SK-N-SH (cell line): ENCODE measurements at regions not wholly inside any gene's neighbourhood (a gene's known extent, or its start where the extent isn't known, plus 50 kb on each side); places are given as distances from the start of the nearest gene placed in this dataset.

Source experiments
- CTCF ChIA-PET: fragments of 300-600, 350-600 bp; formaldehyde crosslinking; extraction: SDS; loops from one replicate; lab custom pipeline; 2021; lab: Yijun Ruan, JAX
- POLR2A ChIA-PET: fragments of 350-600 bp; sonication (Branson Sonifier 250); formaldehyde crosslinking; extraction: SDS; loops from one replicate; lab custom pipeline; 2020; ENCODE audit warnings: antibody characterized with exemption, inconsistent platforms; lab: Yijun Ruan, JAX
- DNase-seq: peaks from one replicate; pipeline ENCODE4 v3.0.0; 2012
- H2AFZ ChIP-seq: fragments of 200-600 bp; sonication (generic); 2 replicates; pipeline ENCODE4 v1.8.1; 2016; ENCODE audit warnings: antibody characterized with exemption, mild to moderate bottlenecking, low read depth
- H3F3A ChIP-seq: fragments of 200-600 bp; sonication (generic); replicated peaks from 2 replicates; pipeline ENCODE3; 2016; ENCODE audit warnings: antibody characterized with exemption, mild to moderate bottlenecking; ENCODE audit not compliant: insufficient read depth
- H3K27ac ChIP-seq, 2 experiments: fragments of 200-500 bp in 1 of 2; fragments of 200-600 bp in 1 of 2; sonication (Bioruptor generic) in 1 of 2; sonication (generic), shearing (Covaris generic) in 1 of 2; 2 replicates each; pipeline versions ENCODE4 v1.5.1 to v1.6.1; 2014 to 2016; ENCODE audit warnings: low read depth in 2 of 2, inconsistent platforms in 1 of 2, low read length in 1 of 2, mild to moderate bottlenecking in 1 of 2, mixed read lengths in 1 of 2
- H3K27me3 ChIP-seq: fragments of 200-600 bp; sonication (generic), shearing (Covaris generic); 2 replicates; pipeline ENCODE4 v1.6.1; 2016; ENCODE audit warnings: mixed run types; ENCODE audit not compliant: insufficient read depth
- H3K36me3 ChIP-seq, 2 experiments: fragments of 200-500 bp in 1 of 2; fragments of 200-600 bp in 1 of 2; sonication (Bioruptor generic) in 1 of 2; sonication (generic) in 1 of 2; replicated peaks in 1 of 2; 2 replicates each; pipeline versions ENCODE3 to v1.5.1; 2014 to 2016; ENCODE audit warnings: low read length in 1 of 2, mild to moderate bottlenecking in 1 of 2; ENCODE audit not compliant: insufficient read depth in 2 of 2, control insufficient read depth in 1 of 2
- H3K4me1 ChIP-seq, 2 experiments: fragments of 200-500 bp in 1 of 2; fragments of 200-600 bp in 1 of 2; sonication (Bioruptor generic) in 1 of 2; sonication (generic), shearing (Covaris generic) in 1 of 2; 2 replicates each; pipeline versions ENCODE4 v1.5.1 to v1.6.1; 2014 to 2016; ENCODE audit warnings: low read depth in 1 of 2, low read length in 1 of 2, mixed run types in 1 of 2; ENCODE audit not compliant: insufficient read depth in 2 of 2, control insufficient read depth in 1 of 2
- H3K4me2 ChIP-seq: fragments of 200-600 bp; sonication (generic), shearing (Covaris generic); 2 replicates; pipeline ENCODE4 v1.6.1; 2017; ENCODE audit warnings: mixed run types
- H3K4me3 ChIP-seq, 2 experiments: fragments of 200-500 bp in 1 of 2; fragments of 200-600 bp in 1 of 2; sonication (Bioruptor generic) in 1 of 2; sonication (generic), shearing (Covaris generic) in 1 of 2; 2 replicates each; pipeline versions ENCODE4 v1.5.1 to v1.8.1; 2014 to 2016; ENCODE audit warnings: low read depth in 2 of 2, inconsistent platforms in 1 of 2, low read length in 1 of 2, mild to moderate bottlenecking in 1 of 2, mixed read lengths in 1 of 2, moderate library complexity in 1 of 2
- H3K79me2 ChIP-seq: fragments of 200-600 bp; sonication (generic); 2 replicates; pipeline ENCODE4 v1.8.1; 2017; ENCODE audit warnings: mild to moderate bottlenecking; ENCODE audit not compliant: insufficient read depth
- H3K9ac ChIP-seq: fragments of 200-600 bp; sonication (generic); 2 replicates; pipeline ENCODE4 v1.6.1; 2017; ENCODE audit warnings: mixed run types
- H3K9me2 ChIP-seq: fragments of 200-600 bp; sonication (generic); 2 replicates; pipeline ENCODE4 v1.6.1; 2017; ENCODE audit warnings: mixed run types
- H3K9me3 ChIP-seq: fragments of 200-600 bp; sonication (generic); 2 replicates; pipeline ENCODE4 v1.6.1; 2017; ENCODE audit warnings: mixed run types, mild to moderate bottlenecking, moderate library complexity
- H4K20me1 ChIP-seq: fragments of 200-600 bp; sonication (generic); 2 replicates; pipeline ENCODE4 v1.6.1; 2017; ENCODE audit warnings: mild to moderate bottlenecking, mixed run types; ENCODE audit not compliant: insufficient read depth
- ELF1 ChIP-seq: IDR thresholded peaks from 2 replicates; pipeline ENCODE4 v1.4.0; 2012
- EP300 ChIP-seq, 2 experiments: IDR thresholded peaks; 2 replicates each; pipeline versions ENCODE4 v1.4.0 to v1.6.1; 2012; ENCODE audit warnings: borderline replicate concordance in 1 of 2, low read depth in 1 of 2, low read length in 1 of 2
- FOXJ3 ChIP-seq: sonication (generic); formaldehyde crosslinking; IDR thresholded peaks from 2 replicates; pipeline ENCODE4 v1.5.1; 2020; ENCODE audit warnings: mild to moderate bottlenecking, missing genetic modification reagents
- JUND ChIP-seq: IDR thresholded peaks from 2 replicates; pipeline ENCODE4 v1.4.0; 2012
- MEF2A ChIP-seq: IDR thresholded peaks from 2 replicates; pipeline ENCODE4 v1.4.0; 2012; ENCODE audit warnings: low read depth, borderline replicate concordance
- MXI1 ChIP-seq: IDR thresholded peaks from 2 replicates; pipeline ENCODE4 v1.6.1; 2012; ENCODE audit warnings: mild to moderate bottlenecking, low read depth, low read length, improper control_type of control experiment
- NRF1 ChIP-seq: IDR thresholded peaks from 2 replicates; pipeline ENCODE4 v1.6.1; 2012; ENCODE audit warnings: low read depth, mild to moderate bottlenecking, low read length
- POLR2AphosphoS5 ChIP-seq: IDR thresholded peaks from 2 replicates; pipeline ENCODE4 v1.6.1; 2012; ENCODE audit warnings: low read depth, low read length
- RCOR1 ChIP-seq: fragments of 150-350 bp; IDR thresholded peaks from 2 replicates; pipeline ENCODE4 v1.6.1; 2017; ENCODE audit warnings: antibody characterized with exemption, low read length
- TAF1 ChIP-seq: IDR thresholded peaks from 2 replicates; pipeline ENCODE4 v1.6.1; 2012; ENCODE audit warnings: low read depth, mild to moderate bottlenecking, low read length, moderate library complexity, borderline replicate concordance
- WGBS: methylation state at CpG from one replicate; pipeline ENCODE4 v1.1.6; 2017; ENCODE audit warnings: low lambda C conversion rate; 5-methylcytosine and 5-hydroxymethylcytosine counted together
- TF ChIP-seq, protein P1 (sequence below): IDR thresholded peaks from 2 replicates; pipeline ENCODE4 v1.4.0; 2012; ENCODE audit warnings: low read depth, borderline replicate concordance
- TF ChIP-seq, protein P2 (sequence below): IDR thresholded peaks from 2 replicates; pipeline ENCODE4 v1.4.0; 2012; ENCODE audit warnings: low read depth
- TF ChIP-seq, protein P3 (sequence below): IDR thresholded peaks from 2 replicates; pipeline ENCODE4 v1.4.0; 2012; ENCODE audit warnings: low read depth, borderline replicate concordance

DNA sequence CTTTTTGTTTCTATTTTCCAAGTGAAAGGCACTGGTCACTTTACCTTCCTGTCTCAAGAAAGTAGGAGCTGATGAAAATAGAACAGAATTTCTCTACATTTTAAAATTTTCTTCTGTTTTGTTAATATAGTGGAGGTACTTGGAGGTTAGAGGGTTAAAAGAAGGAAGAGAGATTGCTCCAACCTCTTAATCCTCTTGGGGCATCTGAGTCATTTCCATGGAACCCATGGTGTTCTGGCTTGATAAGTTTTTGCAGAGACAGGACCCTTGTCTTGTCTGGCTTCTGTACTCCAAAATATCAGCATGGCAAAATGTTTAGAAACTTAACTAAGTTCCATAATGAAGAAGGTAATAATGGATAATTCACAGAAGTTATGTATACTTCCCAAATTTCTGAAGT lies 727.2 kb downstream of the C4orf33 start (continued):
- TF ChIP-seq, protein P1, sequence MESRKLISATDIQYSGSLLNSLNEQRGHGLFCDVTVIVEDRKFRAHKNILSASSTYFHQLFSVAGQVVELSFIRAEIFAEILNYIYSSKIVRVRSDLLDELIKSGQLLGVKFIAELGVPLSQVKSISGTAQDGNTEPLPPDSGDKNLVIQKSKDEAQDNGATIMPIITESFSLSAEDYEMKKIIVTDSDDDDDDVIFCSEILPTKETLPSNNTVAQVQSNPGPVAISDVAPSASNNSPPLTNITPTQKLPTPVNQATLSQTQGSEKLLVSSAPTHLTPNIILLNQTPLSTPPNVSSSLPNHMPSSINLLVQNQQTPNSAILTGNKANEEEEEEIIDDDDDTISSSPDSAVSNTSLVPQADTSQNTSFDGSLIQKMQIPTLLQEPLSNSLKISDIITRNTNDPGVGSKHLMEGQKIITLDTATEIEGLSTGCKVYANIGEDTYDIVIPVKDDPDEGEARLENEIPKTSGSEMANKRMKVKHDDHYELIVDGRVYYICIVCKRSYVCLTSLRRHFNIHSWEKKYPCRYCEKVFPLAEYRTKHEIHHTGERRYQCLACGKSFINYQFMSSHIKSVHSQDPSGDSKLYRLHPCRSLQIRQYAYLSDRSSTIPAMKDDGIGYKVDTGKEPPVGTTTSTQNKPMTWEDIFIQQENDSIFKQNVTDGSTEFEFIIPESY, result no peak
- TF ChIP-seq, protein P2, sequence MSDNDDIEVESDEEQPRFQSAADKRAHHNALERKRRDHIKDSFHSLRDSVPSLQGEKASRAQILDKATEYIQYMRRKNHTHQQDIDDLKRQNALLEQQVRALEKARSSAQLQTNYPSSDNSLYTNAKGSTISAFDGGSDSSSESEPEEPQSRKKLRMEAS, result no peak

DNA sequence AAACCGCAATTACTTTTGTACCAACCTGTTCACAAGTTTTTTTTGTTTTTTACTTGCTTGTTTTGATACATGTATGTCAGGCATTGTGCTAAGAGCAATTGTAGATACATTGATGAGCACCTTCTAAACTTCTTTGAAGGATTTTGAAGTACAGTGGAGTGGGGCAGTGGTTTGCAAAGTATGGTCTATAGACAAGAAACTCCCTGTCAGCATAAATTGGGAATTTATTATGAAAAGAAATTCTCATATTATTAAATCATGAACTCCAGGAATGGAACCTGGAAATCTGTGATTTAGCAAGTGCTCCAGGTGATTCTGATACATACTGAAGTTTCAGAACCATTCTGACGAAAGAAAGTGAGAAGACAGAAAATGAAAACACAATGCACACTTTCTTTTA lies 733.4 kb downstream of the C4orf33 start:
- H4K20me1 ChIP-seq, result no peaks in the 10 kb centered on the region
- no peak for TF ChIP-seq MXI1
- TF ChIP-seq JUND, result no peak
- no peak for TF ChIP-seq RCOR1
- TF ChIP-seq, protein P1, result no peak
- no peak for TF ChIP-seq FOXJ3
- TF ChIP-seq ELF1, result no peak
- TF ChIP-seq MEF2A, result no peak
- TF ChIP-seq EP300 (IDR thresholded peaks at IDR 0.05; ENCODE audit: borderline replicate concordance in 1 of 2, low read depth in 1 of 2, low read length in 1 of 2), result no peak
- TF ChIP-seq TAF1, result no peak
- TF ChIP-seq POLR2AphosphoS5, result no peak
- WGBS, result 4% methylated on average over 2 of the region's 2 CpGs

DNA sequence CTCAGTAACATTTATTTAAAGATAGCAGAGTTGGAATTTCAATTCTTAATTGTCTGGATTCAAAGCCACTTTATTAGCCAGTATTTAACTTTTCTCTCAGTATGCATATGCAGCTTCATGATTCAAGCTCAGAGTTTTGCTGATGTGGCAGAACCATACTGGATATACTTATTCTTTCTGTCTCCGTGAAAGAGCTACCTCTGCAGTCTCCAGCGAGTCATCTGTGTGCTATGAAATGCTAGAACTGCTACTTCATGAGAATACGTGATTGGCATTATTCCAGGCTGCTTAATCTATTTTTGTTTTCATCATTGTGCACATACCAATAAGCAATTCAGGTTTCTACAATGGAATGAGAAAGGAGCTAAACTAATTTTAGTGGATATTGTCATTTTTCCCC lies 743.7 kb downstream of the C4orf33 start:
- H3K36me3 ChIP-seq, result no peaks in the 10 kb centered on the region
- ChIA-PET CTCF (no interaction called here), POLR2A (no interaction called here)
- no peak overlapping the region for H3K9ac ChIP-seq
- H3K4me1 ChIP-seq, result no peaks in the 10 kb centered on the region
- no peak for TF ChIP-seq POLR2AphosphoS5
- TF ChIP-seq, protein P3, sequence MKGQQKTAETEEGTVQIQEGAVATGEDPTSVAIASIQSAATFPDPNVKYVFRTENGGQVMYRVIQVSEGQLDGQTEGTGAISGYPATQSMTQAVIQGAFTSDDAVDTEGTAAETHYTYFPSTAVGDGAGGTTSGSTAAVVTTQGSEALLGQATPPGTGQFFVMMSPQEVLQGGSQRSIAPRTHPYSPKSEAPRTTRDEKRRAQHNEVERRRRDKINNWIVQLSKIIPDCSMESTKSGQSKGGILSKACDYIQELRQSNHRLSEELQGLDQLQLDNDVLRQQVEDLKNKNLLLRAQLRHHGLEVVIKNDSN, result no peak
- no peak for TF ChIP-seq NRF1
- 3% methylated on average over 3 of the region's 3 CpGs for WGBS
- no peak for DNase-seq
- no peak overlapping the region for H3K4me3 ChIP-seq
- no peak overlapping the region for H3K27ac ChIP-seq
- H3K9me2 ChIP-seq, result no peaks in the 10 kb centered on the region
- no peaks in the 10 kb centered on the region for H3F3A ChIP-seq
- H2AFZ ChIP-seq, result no peak overlapping the region
- H3K9me3 ChIP-seq, result no peaks in the 10 kb centered on the region
- H3K79me2 ChIP-seq, result no peaks in the 10 kb centered on the region
- H4K20me1 ChIP-seq, result no peaks in the 10 kb centered on the region
- H3K27me3 ChIP-seq, result no peaks in the 10 kb centered on the region
- no peak overlapping the region for H3K4me2 ChIP-seq

More for the DNA sequence above, 733.4 kb downstream of the C4orf33 start:
- Histone ChIP-seq H3K9me3 (no peaks in the 10 kb centered on the region), H3K4me1 (no peaks in the 10 kb centered on the region), H3K9ac (no peak overlapping the region), H3K36me3 (no peaks in the 10 kb centered on the region), H3K9me2 (no peaks in the 10 kb centered on the region), H3K79me2 (no peaks in the 10 kb centered on the region), H2AFZ (no peak overlapping the region), H3K4me2 (no peak overlapping the region), H3K4me3 (no peak overlapping the region), H3K27me3 (no peaks in the 10 kb centered on the region), H3F3A (no peaks in the 10 kb centered on the region), H3K27ac (no peak overlapping the region)
- ChIA-PET POLR2A (no interaction called here), CTCF (no interaction called here)
- DNase-seq, result no peak
